ENCODE measurements at regions not wholly inside any gene's neighbourhood (a gene's known extent, or its start where the extent isn't known, plus 50 kb on each side); places are given as distances from the start of the nearest gene placed in this dataset.

- Histone ChIP-seq H3F3A (ENCODE audit: insufficient read depth) (no peaks in the 10 kb centered on the region), H2AFZ (ENCODE audit: low read depth, low read length, severe bottlenecking) (no peak overlapping the region), H3K79me2 (ENCODE audit: insufficient read depth, low read length) (no peaks in the 10 kb centered on the region), H4K20me1 (ENCODE audit: low read depth, low read length) (no peaks in the 10 kb centered on the region), H3K4me2 (ENCODE audit: low read depth, low read length, poor library complexity, severe bottlenecking) (no peak overlapping the region), H3K27me3 (ENCODE audit: low read length) (no peaks in the 10 kb centered on the region), H3K36me3 (ENCODE audit: low read length) (no peaks in the 10 kb centered on the region), H3K4me3 (ENCODE audit: insufficient read depth, low read length, poor library complexity, severe bottlenecking) (no peak overlapping the region), H3K27ac (ENCODE audit: low read depth, low read length) (no peak overlapping the region), H3K9me3 (ENCODE audit: insufficient read depth, low read length) (no peaks in the 10 kb centered on the region), H3K9me2 (replicated peaks; ENCODE audit: insufficient read depth, low read length) (no peaks in the 10 kb centered on the region), H3K9ac (ENCODE audit: low read length) (no peak overlapping the region)
- TF ChIP-seq EZH2phosphoT487 (conservative IDR thresholded peaks at IDR 0.05; ENCODE audit: low read length) (no peak), CTCF (IDR thresholded peaks at IDR 0.05; ENCODE audit: insufficient read depth, low read length, poor library complexity, severe bottlenecking) (no peak)
Observed at GRCh38 chr2:238691596-238692491, 156.0 kb upstream of the TWIST2 start.

GRCh38 chr2:238692562-238692961 is 155.3 kb upstream of the TWIST2 start:
- no peak for TF ChIP-seq EZH2phosphoT487 (conservative IDR thresholded peaks at IDR 0.05; ENCODE audit: low read length)
- TF ChIP-seq CTCF (IDR thresholded peaks at IDR 0.05; ENCODE audit: insufficient read depth, low read length, poor library complexity, severe bottlenecking) = no peak
- Histone ChIP-seq H3K9me3 (ENCODE audit: insufficient read depth, low read length) (no peaks in the 10 kb centered on the region), H3F3A (ENCODE audit: insufficient read depth) (no peaks in the 10 kb centered on the region), H3K4me3 (ENCODE audit: insufficient read depth, low read length, poor library complexity, severe bottlenecking) (no peak overlapping the region), H3K9me2 (replicated peaks; ENCODE audit: insufficient read depth, low read length) (no peaks in the 10 kb centered on the region), H3K27me3 (ENCODE audit: low read length) (no peaks in the 10 kb centered on the region), H3K9ac (ENCODE audit: low read length) (no peak overlapping the region), H3K27ac (ENCODE audit: low read depth, low read length) (no peak overlapping the region), H3K36me3 (ENCODE audit: low read length) (no peaks in the 10 kb centered on the region), H4K20me1 (ENCODE audit: low read depth, low read length) (no peaks in the 10 kb centered on the region), H3K79me2 (ENCODE audit: insufficient read depth, low read length) (no peaks in the 10 kb centered on the region), H3K4me2 (ENCODE audit: low read depth, low read length, poor library complexity, severe bottlenecking) (no peak overlapping the region), H2AFZ (ENCODE audit: low read depth, low read length, severe bottlenecking) (no peak overlapping the region)

GRCh38 chr2:238693337-238694093 is 154.4 kb upstream of the TWIST2 start:
- H3K36me3 ChIP-seq (ENCODE audit: low read length) = no peaks in the 10 kb centered on the region
- no peaks in the 10 kb centered on the region for H4K20me1 ChIP-seq (ENCODE audit: low read depth, low read length)

More at GRCh38 chr2:238693337-238694093, 154.4 kb upstream of the TWIST2 start:
- no peak overlapping the region for H2AFZ ChIP-seq (ENCODE audit: low read depth, low read length, severe bottlenecking)
- no peaks in the 10 kb centered on the region for H3K79me2 ChIP-seq (ENCODE audit: insufficient read depth, low read length)
- no peaks in the 10 kb centered on the region for H3K27me3 ChIP-seq (ENCODE audit: low read length)
- H3K4me2 ChIP-seq (ENCODE audit: low read depth, low read length, poor library complexity, severe bottlenecking) = no peak overlapping the region
- H3K9me3 ChIP-seq (ENCODE audit: insufficient read depth, low read length) = no peaks in the 10 kb centered on the region
- no peak overlapping the region for H3K9ac ChIP-seq (ENCODE audit: low read length)
- no peaks in the 10 kb centered on the region for H3K9me2 ChIP-seq (replicated peaks; ENCODE audit: insufficient read depth, low read length)
- no peak overlapping the region for H3K27ac ChIP-seq (ENCODE audit: low read depth, low read length)
- no peak overlapping the region for H3K4me3 ChIP-seq (ENCODE audit: insufficient read depth, low read length, poor library complexity, severe bottlenecking)
- H3F3A ChIP-seq (ENCODE audit: insufficient read depth) = no peaks in the 10 kb centered on the region
- no peak for TF ChIP-seq CTCF (IDR thresholded peaks at IDR 0.05; ENCODE audit: insufficient read depth, low read length, poor library complexity, severe bottlenecking)
- no peak for TF ChIP-seq EZH2phosphoT487 (conservative IDR thresholded peaks at IDR 0.05; ENCODE audit: low read length)
